CD4-positive, alpha-beta T cell treated with Interleukin-17A for 1 hour (primary cell): ENCODE measurements at regions not wholly inside any gene's neighbourhood (a gene's known extent, or its start where the extent isn't known, plus 50 kb on each side); places are given as distances from the start of the nearest gene placed in this dataset.

Experiments used
- DNase-seq: peaks from one replicate; pipeline ENCODE4 v3.0.0-alpha.2; 2020

- no peak for DNase-seq
Measured at GRCh38 chr17:56740481-56740880, 93.2 kb downstream of the C17orf67 start.
